Naive B cell (primary cell): ENCODE measurements at regions not wholly inside any gene's neighbourhood (a gene's known extent, or its start where the extent isn't known, plus 50 kb on each side); places are given as distances from the start of the nearest gene placed in this dataset.

Experiments
- ATAC-seq, 2 donors: fragments of 150-1000 bp; cut with Tn5 transposase; 2 replicates each; pipeline ENCODE4 v1.10.0; 2021; ENCODE audit warnings: low read depth in 2 of 2, mild to moderate bottlenecking in 2 of 2, moderate library complexity in 2 of 2
- DNase-seq: peaks from one replicate; pipeline ENCODE4 v3.0.0; 2022
- H3K27ac Mint-ChIP-seq, 6 donors: one replicate each; pipeline ENCODE4 v1.8.0; 2020 to 2022; ENCODE audit warnings: mild to moderate bottlenecking in 6 of 6, mixed read lengths in 6 of 6, moderate library complexity in 5 of 6, inconsistent platforms in 2 of 6
- H3K27me3 Mint-ChIP-seq, 3 donors: one replicate each; pipeline ENCODE4 v1.8.0; 2021 to 2022; ENCODE audit warnings: mixed read lengths in 3 of 3, mild to moderate bottlenecking in 1 of 3
- H3K36me3 Mint-ChIP-seq, 2 donors: one replicate each; pipeline ENCODE4 v1.8.0; 2020 to 2022; ENCODE audit warnings: mixed read lengths in 2 of 2, inconsistent platforms in 1 of 2, mild to moderate bottlenecking in 1 of 2
- H3K4me1 Mint-ChIP-seq, 3 donors: one replicate each; pipeline ENCODE4 v1.8.0; 2020 to 2022; ENCODE audit warnings: mixed read lengths in 3 of 3, inconsistent platforms in 1 of 3, mild to moderate bottlenecking in 1 of 3, moderate library complexity in 1 of 3
- H3K4me3 Mint-ChIP-seq, 8 donors: one replicate each; pipeline ENCODE4 v1.8.0; 2020 to 2022; ENCODE audit warnings: mild to moderate bottlenecking in 8 of 8, mixed read lengths in 8 of 8, moderate library complexity in 8 of 8, inconsistent platforms in 2 of 8
- H3K9me3 Mint-ChIP-seq, 7 donors: one replicate each; pipeline ENCODE4 v1.8.0; 2020 to 2022; ENCODE audit warnings: mixed read lengths in 7 of 7, mild to moderate bottlenecking in 5 of 7, inconsistent platforms in 2 of 7, moderate library complexity in 1 of 7

DNA sequence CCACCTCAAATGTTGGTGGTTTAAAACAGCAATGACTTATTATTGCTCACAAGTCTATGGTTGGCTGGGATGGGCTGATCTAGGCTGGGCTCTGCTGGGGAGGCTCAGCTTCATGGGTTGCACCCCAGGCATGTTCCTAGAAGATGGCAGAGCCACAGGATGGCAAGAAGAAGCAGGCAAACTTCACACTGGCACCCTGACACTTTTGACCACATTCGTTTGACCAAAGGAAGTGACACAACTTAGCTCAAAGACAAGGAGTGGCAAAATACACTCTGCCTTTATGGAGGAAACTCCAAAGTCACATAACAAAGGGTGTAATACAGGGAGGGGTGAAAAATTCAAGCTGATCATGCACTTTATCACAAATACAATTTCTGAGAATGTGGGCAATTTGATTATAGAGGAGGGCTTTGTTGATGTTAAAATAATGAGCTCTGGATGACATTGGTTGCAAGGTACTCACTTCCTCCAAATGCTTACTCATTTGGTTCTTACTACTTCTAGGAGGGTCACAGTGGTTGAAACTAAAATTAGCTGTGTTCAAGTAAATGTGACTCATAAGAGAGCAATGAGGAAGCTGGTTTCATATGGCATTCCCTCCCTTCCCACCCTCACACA, 249.2 kb upstream of the RPS6KA3 start:
- no peak for DNase-seq
- peaks cover 0 to 2% (median 0%) of the 10 kb centered on the region in 7 donors for H3K9me3 Mint-ChIP-seq
- H3K4me1 Mint-ChIP-seq: peaks cover 0 to 5% (median 4%) of the 10 kb centered on the region in 3 donors
- H3K27ac Mint-ChIP-seq: peak overlapping the region in 1 of 6 donors; percentile 67
- peaks cover 0 to 10% (median 5%) of the 10 kb centered on the region in 3 donors for H3K27me3 Mint-ChIP-seq
- H3K36me3 Mint-ChIP-seq: no peaks in the 10 kb centered on the region
- peak; percentile 54 to 72 for ATAC-seq
- H3K4me3 Mint-ChIP-seq: no peak overlapping the region

DNA sequence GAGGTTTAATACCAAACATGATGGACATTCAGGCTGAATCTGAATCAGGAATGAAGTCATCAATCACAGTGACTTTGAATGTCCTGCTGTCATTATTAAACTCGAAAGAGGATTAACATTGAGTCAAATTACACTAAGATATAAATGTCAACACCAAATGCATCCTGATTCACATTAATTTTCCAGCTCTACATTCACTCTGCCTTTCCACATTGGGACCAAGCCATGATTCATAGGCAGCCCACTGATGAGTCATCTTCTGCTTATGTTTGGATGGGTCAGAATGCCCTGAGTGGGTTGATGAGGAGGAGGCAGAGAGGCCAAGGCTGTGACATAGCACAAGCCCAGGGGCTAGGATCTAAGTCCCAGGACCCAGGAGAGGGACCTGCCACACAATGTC, 247.6 kb upstream of the RPS6KA3 start:
- Mint-ChIP-seq H3K36me3 (no peaks in the 10 kb centered on the region), H3K9me3 (peaks cover 0 to 3% (median 0%) of the 10 kb centered on the region in 7 donors), H3K27me3 (peaks cover 0 to 10% (median 2%) of the 10 kb centered on the region in 3 donors), H3K4me3 (no peak overlapping the region), H3K4me1 (peaks cover 0 to 5% (median 4%) of the 10 kb centered on the region in 3 donors), H3K27ac (no peak overlapping the region)
- DNase-seq: no peak
- no peak for ATAC-seq

DNA sequence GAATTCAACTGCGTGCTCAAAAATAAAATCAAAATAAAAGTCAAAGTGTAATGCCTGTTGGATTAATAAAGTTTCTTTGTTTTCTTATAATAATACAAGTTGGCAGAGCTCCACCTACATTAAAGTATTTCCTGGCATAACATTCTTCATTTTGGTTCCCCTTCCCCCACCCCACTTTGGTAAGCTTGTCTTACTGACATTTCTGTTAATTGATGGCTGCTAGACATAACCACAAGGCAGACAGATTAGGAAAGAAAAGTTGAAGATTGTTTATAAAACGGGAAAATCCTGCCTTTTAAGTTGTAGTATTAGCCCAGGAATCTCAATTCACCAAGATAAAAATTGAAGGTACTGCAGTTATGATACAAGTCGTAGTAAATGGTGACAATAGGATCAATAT, 246.5 kb upstream of the RPS6KA3 start:
- Mint-ChIP-seq H3K36me3 (no peaks in the 10 kb centered on the region), H3K27me3 (peaks cover 0 to 10% (median 6%) of the 10 kb centered on the region in 3 donors), H3K4me1 (peaks cover 0 to 5% (median 4%) of the 10 kb centered on the region in 3 donors), H3K9me3 (peaks cover 0 to 5% (median 0%) of the 10 kb centered on the region in 7 donors), H3K4me3 (no peak overlapping the region), H3K27ac (no peak overlapping the region)
- DNase-seq (no peak), ATAC-seq (no peak)

DNA sequence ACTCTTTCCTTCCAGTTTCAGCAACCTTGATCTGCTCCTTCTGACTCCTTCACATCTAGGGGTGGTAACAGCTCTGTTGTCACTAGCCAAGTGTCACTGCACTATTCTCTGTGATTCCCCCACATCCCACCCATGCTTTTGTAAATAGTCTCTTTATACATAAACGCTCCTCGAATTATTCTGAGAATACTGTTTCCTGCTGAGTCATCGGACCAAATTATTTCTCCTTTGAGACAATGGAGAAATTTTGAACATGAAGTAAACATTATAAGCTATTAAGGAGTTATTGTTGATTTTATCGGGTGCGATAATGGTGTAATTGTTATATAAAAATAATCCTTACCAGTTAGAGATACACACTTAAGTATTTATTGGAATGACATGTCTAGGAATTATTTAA, 245.1 kb upstream of the RPS6KA3 start:
- no peak for DNase-seq
- ATAC-seq: no peak
- Mint-ChIP-seq H3K36me3 (no peaks in the 10 kb centered on the region), H3K9me3 (peaks cover 0 to 5% (median 0%) of the 10 kb centered on the region in 7 donors), H3K4me1 (peaks cover 0 to 5% (median 4%) of the 10 kb centered on the region in 3 donors), H3K27me3 (peaks cover 0 to 9% (median 7%) of the 10 kb centered on the region in 3 donors), H3K4me3 (no peak overlapping the region), H3K27ac (no peak overlapping the region)

DNA sequence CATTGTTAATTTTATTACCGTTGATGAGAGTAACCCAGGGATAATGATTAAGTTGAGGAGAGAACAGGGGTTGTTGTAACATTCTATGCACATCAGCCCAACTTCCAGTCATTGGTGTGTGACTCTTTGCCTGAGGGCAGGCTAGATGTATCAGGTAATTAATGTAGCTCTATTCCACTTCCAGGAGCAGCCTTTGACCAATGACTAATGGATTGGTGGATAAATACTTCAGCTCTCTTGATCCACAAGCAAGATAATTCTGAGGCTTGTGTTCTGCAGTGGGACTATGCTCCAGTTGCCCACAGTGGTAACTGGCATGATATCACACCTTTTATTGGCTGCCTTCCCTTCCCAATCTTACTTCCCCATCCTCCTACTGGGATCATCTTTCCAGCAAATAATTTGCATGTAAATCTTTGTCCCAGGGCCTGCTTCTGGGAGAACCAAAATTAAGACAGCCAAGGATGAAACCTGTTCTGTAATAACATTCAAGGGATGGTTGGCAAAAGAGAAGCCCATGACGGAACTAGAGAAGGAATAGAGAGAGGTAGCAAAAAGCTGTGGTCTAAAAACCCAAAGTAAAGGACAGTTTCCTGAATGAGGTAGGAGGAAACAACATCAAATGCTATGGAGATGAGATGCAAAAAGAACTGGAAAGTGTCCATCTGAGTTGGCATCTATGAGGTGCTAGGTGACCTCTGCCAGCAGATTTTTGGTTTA, 241.4 kb upstream of the RPS6KA3 start:
- Mint-ChIP-seq H3K4me3 (no peak overlapping the region), H3K9me3 (peaks cover 0 to 6% (median 0%) of the 10 kb centered on the region in 7 donors), H3K27me3 (peaks cover 0 to 16% (median 7%) of the 10 kb centered on the region in 3 donors), H3K4me1 (no peaks in the 10 kb centered on the region), H3K36me3 (no peaks in the 10 kb centered on the region), H3K27ac (no peak overlapping the region)
- ATAC-seq (no peak), DNase-seq (no peak)

DNA sequence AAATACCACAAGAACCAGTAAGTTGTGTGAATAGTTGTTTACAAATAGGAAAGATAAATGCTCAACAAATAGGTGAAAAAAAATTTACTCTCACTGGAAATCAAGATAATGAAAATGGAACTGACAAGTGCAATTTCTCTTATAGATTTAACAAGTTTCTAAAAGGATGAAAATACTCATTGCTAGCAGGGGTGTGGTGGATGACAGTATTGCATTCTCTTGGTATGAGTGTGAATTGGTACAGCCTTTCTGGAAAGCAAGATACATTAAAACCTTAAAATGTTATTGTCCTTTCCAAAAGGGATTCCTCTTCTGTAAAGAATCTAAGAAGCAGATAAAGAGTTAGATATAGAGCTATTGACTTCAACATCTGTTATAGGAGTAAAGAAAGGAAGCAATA, 240.0 kb upstream of the RPS6KA3 start:
- Mint-ChIP-seq H3K4me3 (no peak overlapping the region), H3K36me3 (no peaks in the 10 kb centered on the region), H3K27me3 (peaks cover 5 to 28% (median 7%) of the 10 kb centered on the region in 3 donors), H3K4me1 (no peaks in the 10 kb centered on the region), H3K27ac (no peak overlapping the region), H3K9me3 (peaks cover 0 to 6% (median 0%) of the 10 kb centered on the region in 7 donors)
- ATAC-seq: no peak
- no peak for DNase-seq

DNA sequence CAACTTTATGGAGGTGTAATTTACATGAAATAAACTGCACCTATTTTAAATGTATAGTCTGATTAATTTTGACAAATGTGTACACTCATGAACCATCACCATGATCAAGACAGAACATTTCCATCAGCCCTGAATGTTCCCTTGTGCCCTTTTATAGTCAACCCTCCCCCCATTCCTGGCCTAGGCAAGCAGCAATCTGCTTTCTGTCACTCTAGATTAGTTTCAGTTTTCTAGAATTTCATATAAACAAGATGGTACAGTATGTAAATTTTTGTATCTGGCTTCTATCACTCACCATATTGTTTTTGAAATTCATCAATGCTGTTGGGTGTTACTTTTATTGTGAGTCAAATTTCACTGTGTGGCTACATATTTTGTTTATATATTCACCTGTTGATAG, 234.2 kb upstream of the RPS6KA3 start:
- no peak for DNase-seq
- no peaks in the 10 kb centered on the region for H3K36me3 Mint-ChIP-seq
- ATAC-seq: no peak
- H3K27ac Mint-ChIP-seq: no peak overlapping the region
- no peaks in the 10 kb centered on the region for H3K4me1 Mint-ChIP-seq
- H3K4me3 Mint-ChIP-seq: no peak overlapping the region
- H3K27me3 Mint-ChIP-seq: peaks cover 3 to 27% (median 13%) of the 10 kb centered on the region in 3 donors
- H3K9me3 Mint-ChIP-seq: peaks cover 0 to 3% (median 0%) of the 10 kb centered on the region in 7 donors

DNA sequence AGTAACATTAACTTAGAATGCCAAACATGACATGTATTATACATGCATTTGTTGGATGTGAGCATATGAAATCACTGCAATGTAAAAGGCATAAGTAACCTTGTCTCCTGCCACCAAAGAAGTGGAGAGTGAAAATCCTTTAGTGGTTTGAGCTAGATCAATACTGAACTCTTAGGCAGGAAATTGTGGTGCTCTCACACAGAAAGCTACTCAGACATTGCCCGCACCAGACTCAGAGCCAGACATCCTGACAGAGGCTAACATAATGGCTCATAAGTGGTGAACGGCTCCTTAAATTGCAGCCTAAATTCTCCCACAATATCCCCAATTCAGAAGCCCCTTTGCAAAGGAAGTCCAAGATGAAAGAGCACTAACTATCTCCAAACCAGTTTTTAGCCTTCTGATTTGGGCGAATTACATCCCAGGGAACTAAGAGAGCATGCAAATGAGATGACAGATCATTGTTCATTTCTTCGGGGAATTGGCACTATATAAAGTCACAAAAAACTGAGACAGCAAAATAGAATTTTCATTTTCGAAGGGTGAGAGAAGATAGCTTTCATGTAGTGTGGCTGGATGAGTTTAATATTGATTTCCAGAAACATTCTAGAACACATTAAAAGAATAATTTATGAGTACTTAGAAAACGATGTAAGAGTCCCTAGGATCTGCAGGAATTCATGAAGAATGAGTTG, 233.6 kb upstream of the RPS6KA3 start:
- ATAC-seq: no peak
- H3K4me3 Mint-ChIP-seq: no peak overlapping the region

DNA sequence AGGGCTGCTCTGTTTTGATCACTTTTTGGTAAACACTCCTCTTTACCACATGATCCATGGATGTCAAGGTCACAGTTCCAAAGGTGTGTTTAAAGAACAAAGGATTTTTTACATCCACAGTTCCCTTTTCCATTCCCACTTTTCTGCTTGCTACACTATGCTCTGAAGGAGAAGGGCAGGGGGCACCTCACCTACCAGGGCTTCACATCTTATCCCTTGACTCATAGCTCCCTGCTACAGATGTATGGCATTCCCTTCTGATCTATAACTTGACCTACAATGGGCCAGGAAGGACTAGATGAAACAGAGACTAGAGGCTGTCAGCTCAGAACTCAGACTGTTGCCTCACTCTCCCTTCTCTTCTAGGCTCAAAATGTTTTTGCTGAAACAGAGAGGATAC, 233.1 kb upstream of the RPS6KA3 start:
- Mint-ChIP-seq H3K27ac (no peak overlapping the region), H3K36me3 (no peaks in the 10 kb centered on the region), H3K4me3 (no peak overlapping the region), H3K4me1 (no peaks in the 10 kb centered on the region), H3K9me3 (peaks cover 0 to 4% (median 0%) of the 10 kb centered on the region in 7 donors), H3K27me3 (peaks cover 4 to 28% (median 13%) of the 10 kb centered on the region in 3 donors)
- DNase-seq (no peak), ATAC-seq (no peak)

More for the DNA sequence above, 233.6 kb upstream of the RPS6KA3 start:
- Mint-ChIP-seq H3K36me3 (no peaks in the 10 kb centered on the region), H3K4me1 (no peaks in the 10 kb centered on the region), H3K27me3 (peaks cover 4 to 28% (median 13%) of the 10 kb centered on the region in 3 donors), H3K27ac (no peak overlapping the region), H3K9me3 (peaks cover 0 to 4% (median 0%) of the 10 kb centered on the region in 7 donors)
- no peak for DNase-seq

DNA sequence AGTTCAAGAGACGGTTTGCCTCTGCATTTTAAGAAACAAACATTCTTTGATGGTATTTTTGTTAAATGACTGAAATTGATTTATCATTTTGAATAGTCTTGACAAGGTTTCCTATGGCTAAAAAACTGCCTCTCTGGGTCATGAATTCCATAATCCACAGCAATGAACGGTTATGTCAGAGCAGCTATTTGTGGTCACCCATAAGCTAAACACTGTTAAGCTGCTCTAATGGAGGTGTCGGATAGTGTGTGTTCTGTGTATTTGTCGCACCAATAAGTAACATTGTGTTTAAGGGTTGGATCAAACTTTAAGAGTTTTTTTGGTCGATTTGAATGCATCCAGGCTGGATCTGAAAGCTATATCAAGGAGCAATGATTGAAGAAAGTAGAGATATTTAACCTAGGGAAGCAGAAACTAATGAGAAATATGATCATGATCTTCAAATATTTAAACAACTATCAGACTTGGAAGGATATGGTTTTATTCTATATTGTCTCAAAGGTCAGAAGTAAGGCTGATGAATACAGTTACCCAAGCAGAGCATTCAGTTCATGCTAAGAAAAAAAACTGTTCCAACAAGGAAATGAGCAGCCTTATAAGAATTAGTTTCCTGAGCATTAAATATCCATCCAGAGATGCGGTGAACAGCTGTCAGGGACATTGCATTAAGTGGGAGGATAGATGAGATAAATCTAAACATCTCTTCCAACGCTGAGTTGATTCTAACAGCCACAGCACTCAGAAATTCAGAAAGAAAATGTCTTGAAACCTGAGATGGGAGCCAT, 232.3 kb upstream of the RPS6KA3 start:
- DNase-seq (no peak), ATAC-seq (no peak)
- Mint-ChIP-seq H3K27me3 (peaks cover 4 to 28% (median 13%) of the 10 kb centered on the region in 3 donors), H3K27ac (no peak overlapping the region), H3K36me3 (no peaks in the 10 kb centered on the region), H3K4me1 (no peaks in the 10 kb centered on the region), H3K9me3 (peaks cover 0 to 4% (median 0%) of the 10 kb centered on the region in 7 donors), H3K4me3 (no peak overlapping the region)

DNA sequence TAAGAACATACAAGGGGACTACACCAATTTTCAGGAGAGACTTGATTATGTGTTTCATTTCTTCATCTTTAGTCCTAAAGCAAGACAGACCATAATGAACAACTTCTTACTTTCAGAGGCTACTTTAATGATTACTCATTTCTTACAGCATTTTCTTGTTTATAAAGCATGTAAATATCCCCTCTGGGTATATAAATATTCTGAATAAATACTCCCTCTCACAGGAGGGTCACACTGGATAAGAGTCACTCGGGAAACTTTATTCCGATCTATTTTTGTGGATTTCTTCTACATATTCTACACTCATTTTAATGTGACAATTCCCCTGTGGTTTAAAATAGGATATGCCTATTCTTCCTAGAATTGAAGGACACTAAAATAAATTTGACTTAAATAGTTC, 228.9 kb upstream of the RPS6KA3 start:
- DNase-seq (no peak), ATAC-seq (no peak)
- Mint-ChIP-seq H3K27me3 (peaks cover 4 to 9% (median 8%) of the 10 kb centered on the region in 3 donors), H3K4me3 (no peak overlapping the region), H3K4me1 (no peaks in the 10 kb centered on the region), H3K27ac (no peak overlapping the region), H3K36me3 (no peaks in the 10 kb centered on the region), H3K9me3 (peaks cover 0 to 2% (median 0%) of the 10 kb centered on the region in 7 donors)

DNA sequence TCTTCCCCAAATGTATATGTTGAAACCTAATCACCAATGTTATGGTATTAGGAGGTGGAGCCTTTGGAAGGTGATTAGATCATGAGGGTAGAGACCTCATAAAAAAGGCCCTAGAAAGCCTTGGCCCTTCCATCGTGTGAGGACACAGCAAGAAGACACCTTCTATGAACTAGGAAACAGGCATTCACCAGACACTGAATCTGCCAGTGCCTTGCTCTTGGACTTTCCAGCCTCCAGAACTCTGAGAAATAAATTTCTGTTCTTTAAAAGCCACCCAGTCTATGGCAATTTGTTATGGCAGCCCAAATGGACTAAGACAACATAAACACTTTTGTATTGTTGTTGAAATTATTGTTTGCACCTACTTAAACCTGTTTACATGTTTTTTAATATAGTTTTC, 221.8 kb upstream of the RPS6KA3 start:
- Mint-ChIP-seq H3K4me3 (no peak overlapping the region), H3K27ac (no peak overlapping the region), H3K36me3 (no peaks in the 10 kb centered on the region), H3K27me3 (peaks cover 0 to 11% (median 0%) of the 10 kb centered on the region in 3 donors), H3K4me1 (no peaks in the 10 kb centered on the region), H3K9me3 (peaks cover 0 to 6% (median 0%) of the 10 kb centered on the region in 7 donors)
- DNase-seq (no peak), ATAC-seq (no peak)

DNA sequence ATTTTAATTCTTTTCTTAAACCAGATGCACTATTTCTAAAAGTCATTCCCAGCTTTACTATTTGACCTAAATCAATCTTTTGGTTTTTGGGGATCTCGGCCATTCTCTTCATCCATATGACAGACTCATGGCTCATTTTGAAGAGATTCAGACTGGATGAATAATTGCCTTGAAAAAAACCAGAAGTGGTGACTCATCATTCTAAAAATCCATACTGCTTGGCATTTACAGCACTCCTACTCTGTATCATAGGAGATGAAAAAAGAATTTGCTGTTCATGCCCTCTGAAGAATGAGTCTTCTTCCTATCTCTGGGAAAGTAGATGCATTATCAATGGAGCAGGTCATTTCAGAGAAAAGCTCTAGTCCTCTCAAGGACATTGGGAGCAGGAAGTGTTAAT, 220.5 kb upstream of the RPS6KA3 start:
- Mint-ChIP-seq H3K9me3 (peaks cover 0 to 6% (median 0%) of the 10 kb centered on the region in 7 donors), H3K4me1 (no peaks in the 10 kb centered on the region), H3K27ac (no peak overlapping the region), H3K27me3 (peaks cover 0 to 11% (median 0%) of the 10 kb centered on the region in 3 donors), H3K36me3 (no peaks in the 10 kb centered on the region), H3K4me3 (no peak overlapping the region)
- DNase-seq (no peak), ATAC-seq (no peak)
